ENCODE measurements at regions not wholly inside any gene's neighbourhood (a gene's known extent, or its start where the extent isn't known, plus 50 kb on each side); places are given as distances from the start of the nearest gene placed in this dataset.
"Not testable (repeated sequence)": the region's sequence is repeated elsewhere in the genome, so short reads cannot be mapped to it uniquely, and the experiment has no call there.

- in situ Hi-C loops (cut with HindIII; ENCODE audit: low sequenced_read_pairs): no loop called here
Observed at GRCh38 chr9:24899463-24899862, 353.8 kb upstream of the IZUMO3 start.

GRCh38 chr9:24897826-24898225 is 352.1 kb upstream of the IZUMO3 start:
- in situ Hi-C loops (cut with HindIII; ENCODE audit: low sequenced_read_pairs): no loop called here

- in situ Hi-C loops (cut with HindIII; ENCODE audit: low sequenced_read_pairs): no loop called here
Observed at GRCh38 chr9:24881361-24881760, 335.7 kb upstream of the IZUMO3 start.

GRCh38 chr9:24879591-24879990 is 333.9 kb upstream of the IZUMO3 start:
- in situ Hi-C loops (cut with HindIII; ENCODE audit: low sequenced_read_pairs): no loop called here

GRCh38 chr9:24856601-24857000 is 310.9 kb upstream of the IZUMO3 start:
- in situ Hi-C loops (cut with HindIII; ENCODE audit: low sequenced_read_pairs): not testable (repeated sequence)

- in situ Hi-C loops (cut with HindIII; ENCODE audit: low sequenced_read_pairs): loop anchor here (25.0 kb wide), 1 partner anchor 91 kb away; no protein-coding TSS in a partner anchor
Observed at GRCh38 chr9:24846248-24846912, 300.7 kb upstream of the IZUMO3 start.

GRCh38 chr9:24844217-24844616 is 298.5 kb upstream of the IZUMO3 start:
- in situ Hi-C loops (cut with HindIII; ENCODE audit: low sequenced_read_pairs): loop anchor here (25.0 kb wide), 1 partner anchor 93 kb away; no protein-coding TSS in a partner anchor

- in situ Hi-C loops (cut with HindIII; ENCODE audit: low sequenced_read_pairs): loop anchor here (25.0 kb wide), 1 partner anchor 95 kb away; no protein-coding TSS in a partner anchor
Observed at GRCh38 chr9:24841993-24842392, 296.3 kb upstream of the IZUMO3 start.

GRCh38 chr9:24832307-24832706 is 286.6 kb upstream of the IZUMO3 start:
- in situ Hi-C loops (cut with HindIII; ENCODE audit: low sequenced_read_pairs): loop anchor here (25.0 kb wide), 1 partner anchor 105 kb away; no protein-coding TSS in a partner anchor

GRCh38 chr9:24828687-24829086 is 283.0 kb upstream of the IZUMO3 start:
- in situ Hi-C loops (cut with HindIII; ENCODE audit: low sequenced_read_pairs): loop anchor here (25.0 kb wide), 1 partner anchor 109 kb away; no protein-coding TSS in a partner anchor

GRCh38 chr9:24824607-24825006 is 278.9 kb upstream of the IZUMO3 start:
- in situ Hi-C loops (cut with HindIII; ENCODE audit: low sequenced_read_pairs): loop anchor here (25.0 kb wide), 1 partner anchor 113 kb away; no protein-coding TSS in a partner anchor

- in situ Hi-C loops (cut with HindIII; ENCODE audit: low sequenced_read_pairs): no loop called here
Observed at GRCh38 chr9:24820196-24820595, 274.5 kb upstream of the IZUMO3 start.

- in situ Hi-C loops (cut with HindIII; ENCODE audit: low sequenced_read_pairs): no loop called here
Observed at GRCh38 chr9:24817756-24818155, 272.1 kb upstream of the IZUMO3 start.

GRCh38 chr9:24816006-24816405 is 270.3 kb upstream of the IZUMO3 start:
- in situ Hi-C loops (cut with HindIII; ENCODE audit: low sequenced_read_pairs): no loop called here

- in situ Hi-C loops (cut with HindIII; ENCODE audit: low sequenced_read_pairs): no loop called here
Observed at GRCh38 chr9:24801344-24801743, 255.6 kb upstream of the IZUMO3 start.

- in situ Hi-C loops (cut with HindIII; ENCODE audit: low sequenced_read_pairs): no loop called here
Observed at GRCh38 chr9:24793787-24794186, 248.1 kb upstream of the IZUMO3 start.

GRCh38 chr9:24776226-24776625 is 230.5 kb upstream of the IZUMO3 start:
- in situ Hi-C loops (cut with HindIII; ENCODE audit: low sequenced_read_pairs): no loop called here

GRCh38 chr9:24774199-24774598 is 228.5 kb upstream of the IZUMO3 start:
- in situ Hi-C loops (cut with HindIII; ENCODE audit: low sequenced_read_pairs): not testable (repeated sequence)

GRCh38 chr9:24766081-24766480 is 220.4 kb upstream of the IZUMO3 start:
- in situ Hi-C loops (cut with HindIII; ENCODE audit: low sequenced_read_pairs): no loop called here

- in situ Hi-C loops (cut with HindIII; ENCODE audit: low sequenced_read_pairs): no loop called here
Observed at GRCh38 chr9:24765025-24765756, 219.5 kb upstream of the IZUMO3 start.

GRCh38 chr9:24738421-24738961 is 192.8 kb upstream of the IZUMO3 start:
- in situ Hi-C loops (cut with HindIII; ENCODE audit: low sequenced_read_pairs): no loop called here

- in situ Hi-C loops (cut with HindIII; ENCODE audit: low sequenced_read_pairs): no loop called here
Observed at GRCh38 chr9:24731754-24732153, 186.1 kb upstream of the IZUMO3 start.
